Stimulated activated CD4-positive, alpha-beta T cell treated with anti-CD3 and anti-CD28 coated beads, Interleukin-1b, Interleukin-23, amount 100 ng/mL, for 48 hours (primary cell): ENCODE measurements at regions not wholly inside any gene's neighbourhood (a gene's known extent, or its start where the extent isn't known, plus 50 kb on each side); places are given as distances from the start of the nearest gene placed in this dataset.
"Not testable (repeated sequence)": the region's sequence is repeated elsewhere in the genome, so short reads cannot be mapped to it uniquely, and the experiment has no call there.

Source experiments
- DNase-seq: peaks from one replicate; pipeline ENCODE4 v3.0.0-alpha.2; 2020

DNA sequence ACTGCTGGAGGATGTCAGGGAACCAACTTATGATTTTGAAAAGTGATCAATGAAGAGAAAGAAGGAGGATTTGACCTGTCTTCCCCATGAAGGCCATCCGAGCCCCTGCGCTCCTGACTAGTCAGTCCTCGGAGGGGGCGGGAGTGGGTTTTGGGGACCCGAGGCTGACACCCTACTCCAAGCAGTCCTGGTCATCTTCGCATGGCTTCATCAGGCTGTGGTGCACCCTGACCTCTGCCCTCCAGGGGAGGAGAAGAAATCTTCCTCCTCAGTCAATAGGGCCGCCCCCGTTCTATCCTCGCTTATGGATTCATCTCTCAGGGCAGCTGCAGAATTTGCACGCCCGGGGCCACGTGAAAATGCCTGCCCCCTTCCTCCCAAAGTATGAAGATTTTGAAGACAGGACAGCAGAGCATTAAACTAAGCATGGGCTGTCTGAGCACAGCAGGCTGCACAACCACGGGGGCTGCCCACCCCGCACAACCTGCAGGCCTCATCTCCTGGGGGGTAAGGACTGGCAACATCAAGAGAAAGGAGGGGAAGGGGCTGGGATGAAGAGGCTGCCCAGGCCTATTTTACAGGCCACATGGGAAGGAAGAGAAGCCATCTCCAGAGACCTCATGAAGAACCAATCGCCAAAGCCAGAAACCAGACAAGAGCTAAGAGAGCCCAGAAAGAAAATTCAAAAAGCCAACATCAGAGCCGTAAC lies 138.1 kb upstream of the PHACTR3 start:
- DNase-seq = no peak

DNA sequence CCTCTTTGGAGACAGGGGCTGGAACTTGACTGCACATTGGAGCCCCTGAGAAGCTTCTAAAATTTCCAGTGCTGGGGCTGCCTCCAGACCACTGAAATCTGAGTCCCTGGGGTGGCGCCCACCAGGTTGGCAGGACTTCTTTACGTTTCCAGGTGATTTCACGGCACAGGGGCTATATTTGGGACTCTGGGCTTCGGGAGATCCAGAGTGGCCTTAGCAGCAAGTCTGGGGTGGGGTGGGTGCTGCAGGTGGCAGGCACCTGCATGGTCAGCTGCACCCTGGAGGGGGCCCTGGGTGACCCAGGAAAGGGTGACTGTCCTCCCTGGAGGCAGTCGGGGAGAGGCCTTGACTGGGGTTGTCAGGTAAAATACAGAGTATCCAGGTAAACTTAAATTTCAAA lies 135.5 kb upstream of the PHACTR3 start:
- no peak for DNase-seq

DNA sequence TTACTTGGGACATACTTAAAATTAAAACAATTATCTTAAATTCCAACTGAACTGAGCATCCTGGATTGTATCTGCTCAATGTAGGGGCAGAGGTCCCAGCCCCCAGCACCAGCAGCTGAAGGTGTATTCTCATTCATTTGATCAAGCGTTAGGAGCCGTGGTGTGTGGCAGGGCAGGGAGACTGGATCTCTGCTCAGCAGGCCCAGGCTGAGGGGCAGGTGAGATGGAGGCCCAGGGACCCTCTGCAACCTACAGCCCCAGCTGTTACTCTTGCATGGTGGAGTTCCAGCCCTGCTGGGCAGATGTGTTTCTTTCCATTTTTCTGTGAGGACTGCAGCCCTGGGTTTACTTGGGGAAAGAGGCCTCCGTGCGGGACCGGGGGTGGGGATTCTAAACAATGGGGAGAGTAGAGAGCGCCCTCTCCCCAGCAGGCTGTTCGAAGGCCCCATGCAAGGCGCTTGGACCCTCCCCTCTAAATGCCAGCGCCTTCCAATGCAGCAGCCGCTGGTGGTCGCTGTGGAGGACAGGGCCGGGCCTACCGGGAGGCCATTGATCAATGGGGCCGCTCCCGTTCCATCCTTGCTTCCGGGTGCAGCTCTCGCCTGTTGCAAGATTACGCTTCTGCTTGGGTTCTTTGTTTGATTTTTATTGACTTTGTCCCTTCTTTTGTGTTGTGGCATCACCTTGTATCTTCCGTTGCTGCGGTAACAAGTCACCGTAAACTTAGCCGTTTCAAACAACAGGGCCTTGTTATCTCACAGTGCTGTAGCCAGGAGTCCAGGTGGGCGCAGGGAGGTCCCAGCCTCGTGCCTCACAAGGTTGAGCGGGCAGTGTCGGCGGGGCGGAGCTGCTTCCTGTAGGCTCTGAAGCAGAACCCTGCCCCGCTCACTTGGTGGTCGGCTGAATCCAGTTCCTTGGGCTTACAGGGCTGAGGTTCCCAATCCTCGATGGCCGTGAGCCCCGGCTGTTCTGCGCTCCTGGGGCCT lies 134.8 kb upstream of the PHACTR3 start:
- no peak for DNase-seq

DNA sequence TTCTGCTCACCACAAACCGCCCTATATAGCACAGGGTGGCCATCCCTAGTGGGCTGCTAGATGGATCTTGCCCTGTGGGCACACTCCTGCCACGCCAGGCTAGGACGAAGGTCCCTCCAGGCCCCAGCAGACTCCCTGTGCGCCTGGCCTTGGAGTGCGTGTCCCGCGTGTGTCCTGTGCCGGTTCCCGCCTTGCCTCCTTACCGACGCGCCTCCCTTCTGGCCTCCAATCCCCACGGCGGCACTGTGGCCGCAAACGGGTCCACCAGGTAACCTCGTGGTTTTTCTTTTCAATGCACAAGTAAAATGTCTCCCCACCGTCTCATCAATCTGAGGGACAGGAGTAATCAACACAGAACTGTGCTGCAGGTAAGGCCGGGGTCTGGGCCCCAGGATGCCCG lies 133.8 kb upstream of the PHACTR3 start:
- DNase-seq = no peak

DNA sequence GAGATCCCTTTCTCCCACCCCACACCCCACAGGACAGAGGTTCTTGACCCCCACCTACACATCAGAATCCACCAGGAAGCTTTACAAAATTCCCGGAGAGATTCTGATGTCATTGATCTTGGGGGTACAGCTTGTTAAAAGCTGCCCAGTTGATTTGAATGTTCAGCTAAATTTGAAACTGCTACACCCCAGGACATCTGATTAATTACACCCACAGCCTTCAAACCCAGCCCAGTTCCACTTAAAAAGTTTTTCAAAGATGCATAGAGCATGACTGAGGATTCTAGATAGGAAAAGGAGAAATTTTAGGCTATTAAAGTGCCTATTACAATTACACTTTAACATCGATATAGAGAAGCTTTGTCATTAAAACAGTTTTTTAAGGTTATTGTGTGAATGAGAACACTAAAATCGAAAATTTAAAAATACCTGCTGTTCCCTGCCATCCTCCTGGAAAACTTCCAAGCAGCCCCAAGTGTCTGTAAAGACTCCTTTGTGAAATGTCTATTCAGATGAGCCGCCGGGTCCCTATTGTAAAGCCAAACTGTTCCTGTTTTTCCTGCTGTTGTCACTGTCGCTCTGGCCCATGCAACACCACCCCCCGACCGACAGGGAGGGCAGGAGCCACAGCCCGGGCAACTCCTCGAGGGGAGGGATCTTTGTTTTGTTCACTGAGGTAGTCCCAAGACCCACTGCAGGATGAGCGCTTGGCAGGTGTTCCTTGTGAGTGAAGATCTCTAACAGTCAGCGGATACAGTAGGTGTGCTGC lies 132.5 kb upstream of the PHACTR3 start:
- DNase-seq = no peak

DNA sequence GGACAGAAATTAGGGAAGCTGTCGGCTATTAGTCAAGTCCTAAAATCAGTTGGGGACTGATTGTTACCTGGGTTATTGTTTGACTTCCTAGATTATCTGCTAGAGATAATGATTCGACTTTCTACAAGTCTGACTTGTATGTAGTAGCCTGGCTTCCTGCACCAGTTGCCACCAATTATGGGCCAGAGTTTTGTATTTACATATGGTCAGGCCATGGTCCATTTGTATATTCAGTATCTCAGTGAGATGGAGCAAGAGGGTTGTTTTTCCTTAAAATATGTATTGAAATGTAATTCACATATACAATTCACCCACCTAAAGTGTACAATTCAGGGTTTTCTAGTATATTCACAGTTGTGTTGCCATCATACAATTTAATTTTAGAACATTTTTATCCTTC lies 130.6 kb upstream of the PHACTR3 start:
- no peak for DNase-seq

DNA sequence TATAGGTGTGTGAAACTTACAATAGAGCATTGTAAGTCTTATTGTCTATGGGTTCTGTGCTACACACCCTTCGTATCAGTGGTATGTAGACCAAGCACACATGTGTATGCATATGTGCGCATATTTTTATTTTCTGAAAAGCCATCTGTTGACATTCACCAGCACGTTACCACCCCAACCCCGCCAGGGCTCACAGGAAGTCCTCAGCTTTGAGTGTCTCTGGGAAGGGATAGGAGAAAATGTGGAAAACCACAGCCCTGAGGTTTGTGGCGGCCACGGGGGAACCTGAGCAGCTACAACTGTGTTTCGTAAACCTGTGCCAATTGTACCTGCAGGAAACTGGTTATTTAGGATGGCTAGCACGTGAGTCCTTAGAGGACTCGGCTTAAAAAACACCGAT lies 123.3 kb upstream of the PHACTR3 start:
- DNase-seq = no peak

DNA sequence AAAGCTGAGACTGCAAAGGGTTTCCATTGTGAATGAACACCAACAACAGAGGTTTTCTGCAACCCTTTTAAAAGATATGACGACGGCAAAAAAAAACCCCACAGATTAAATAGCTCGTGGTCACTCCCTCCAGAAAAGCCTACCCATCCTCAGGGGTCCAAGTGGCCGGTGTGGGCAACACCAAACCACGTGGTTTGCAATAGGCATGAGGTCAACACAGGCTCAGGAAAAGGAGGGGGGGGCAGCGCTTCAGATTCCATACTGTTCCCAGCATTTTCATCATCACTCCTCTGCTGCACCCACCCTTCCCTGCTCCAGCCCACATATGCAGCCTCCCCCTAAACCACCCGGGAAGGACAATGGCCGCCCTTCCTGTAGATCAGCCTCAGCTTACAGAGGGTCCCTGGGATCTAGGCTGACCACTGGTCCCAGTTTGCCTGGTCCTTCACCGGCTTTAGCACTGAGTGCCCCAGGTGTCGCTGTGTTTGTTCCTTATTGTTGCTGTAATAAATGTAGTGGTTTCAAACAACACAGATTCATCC lies 122.8 kb upstream of the PHACTR3 start:
- no peak for DNase-seq

DNA sequence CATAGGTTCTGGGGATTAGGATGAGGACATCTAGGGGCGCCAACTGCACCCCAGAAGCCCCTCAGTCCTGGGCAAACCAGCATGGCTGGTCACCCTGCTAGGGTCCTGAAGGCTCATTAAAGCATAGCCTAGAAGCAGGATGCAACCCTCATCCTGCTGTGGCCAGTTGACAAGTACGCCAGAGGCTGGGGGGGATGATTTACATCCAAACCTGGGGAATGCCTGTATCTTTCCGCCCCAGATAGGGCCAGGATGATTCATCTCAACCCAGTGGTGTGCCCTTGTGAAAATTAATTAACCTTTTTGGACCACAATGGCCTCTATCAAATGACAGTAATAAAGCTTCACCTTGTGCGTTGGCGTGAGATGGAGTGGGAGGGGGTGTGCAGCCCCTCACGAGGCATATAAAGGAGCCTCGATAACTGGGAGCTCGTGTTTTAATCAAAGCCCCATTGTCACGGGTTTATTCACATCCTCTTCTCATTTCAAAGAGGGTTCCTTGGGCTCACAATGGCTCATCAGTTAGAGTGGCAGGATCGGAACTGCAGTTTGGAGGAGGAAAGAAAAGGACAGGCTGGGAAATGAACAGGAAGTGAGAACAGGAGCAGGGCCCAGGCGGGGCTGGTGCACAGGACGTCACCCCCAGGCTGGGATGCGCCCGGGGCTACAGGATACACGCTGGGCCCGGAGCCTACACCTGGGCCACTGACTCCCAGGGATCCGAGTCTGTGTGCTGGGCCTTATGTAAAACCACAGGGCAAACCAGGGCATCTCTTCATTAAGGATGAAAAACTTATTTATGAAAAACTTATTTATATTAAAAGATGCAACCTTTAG lies 121.8 kb upstream of the PHACTR3 start:
- DNase-seq = no peak

DNA sequence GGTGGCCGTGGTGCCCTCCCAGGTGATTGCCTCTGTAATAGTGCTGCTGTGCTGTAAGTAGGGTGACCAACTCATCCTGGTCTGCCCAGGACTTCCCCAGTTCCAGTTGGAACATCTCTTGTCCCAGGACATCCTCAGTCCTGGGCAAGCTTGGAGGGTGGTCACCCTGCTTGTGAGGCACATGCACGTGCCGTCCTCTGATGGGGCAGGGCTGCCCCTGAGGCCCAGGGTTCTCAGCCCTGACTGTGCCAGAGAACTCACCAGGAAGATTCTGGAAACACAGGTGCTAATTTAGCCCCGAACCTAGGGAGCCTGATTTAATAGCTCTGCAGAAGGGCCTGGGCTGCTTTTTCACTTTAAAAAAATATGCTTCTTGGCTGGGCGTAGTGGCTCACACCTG lies 120.9 kb upstream of the PHACTR3 start:
- no peak for DNase-seq

DNA sequence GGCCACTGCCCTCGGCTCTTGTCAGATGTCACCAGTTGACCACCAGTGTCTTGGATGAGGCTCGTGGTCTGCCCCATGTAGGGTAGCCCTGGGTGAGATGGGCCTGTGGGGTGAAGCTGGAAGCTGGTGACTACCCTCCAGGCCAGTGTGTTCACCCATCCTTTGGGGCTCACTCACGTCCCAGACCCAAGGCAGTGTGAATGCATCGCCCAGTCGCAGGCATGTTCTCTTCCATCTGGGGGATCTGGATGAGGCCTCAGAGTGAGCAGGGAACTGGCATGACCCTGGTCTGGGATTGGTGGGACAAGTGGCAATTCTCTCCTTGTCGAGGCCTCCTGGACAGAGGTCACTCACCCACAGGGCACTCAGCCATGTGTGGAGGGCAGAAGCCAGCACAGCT lies 120.1 kb upstream of the PHACTR3 start:
- no peak for DNase-seq

DNA sequence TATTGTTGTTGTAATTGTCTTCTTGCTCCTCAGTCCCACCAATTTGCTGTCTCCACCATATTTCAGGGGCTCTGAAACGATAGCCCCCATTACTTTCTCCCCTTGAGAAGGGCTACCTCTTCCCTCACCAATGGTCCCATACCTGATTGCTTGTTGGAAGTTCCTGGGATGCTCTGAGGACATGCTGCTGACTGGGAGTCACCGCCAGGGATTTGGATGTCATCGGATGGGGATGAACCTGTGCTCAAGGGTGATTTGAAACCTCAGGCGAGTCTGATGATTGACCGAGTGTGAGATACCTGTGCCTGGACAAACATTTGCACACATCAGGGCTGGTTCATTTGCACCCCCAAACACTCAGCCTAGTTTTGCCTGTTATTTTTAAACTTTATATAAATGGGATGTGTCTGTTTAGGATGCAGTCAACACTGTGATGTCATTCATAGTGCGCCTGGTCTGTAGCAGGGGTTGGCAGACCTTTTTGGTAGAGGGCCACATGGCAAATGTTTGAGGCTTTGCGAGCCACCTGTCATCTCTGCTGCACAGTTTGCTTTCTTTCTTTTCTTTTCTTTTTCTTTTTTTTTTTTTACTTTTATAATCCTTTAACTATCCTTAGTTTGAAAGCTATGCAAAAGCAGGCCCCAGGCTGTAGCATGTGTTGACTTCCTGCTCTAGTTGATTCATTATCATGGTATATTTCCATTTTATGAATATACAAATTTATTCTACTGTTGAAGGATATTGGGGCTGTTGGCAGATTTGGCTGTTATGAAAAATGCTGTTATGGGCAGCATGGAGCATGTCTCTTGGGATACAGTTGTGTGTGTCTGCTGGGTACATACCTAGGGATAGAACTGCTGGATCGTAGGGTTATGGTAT lies 118.5 kb upstream of the PHACTR3 start:
- DNase-seq = no peak

DNA sequence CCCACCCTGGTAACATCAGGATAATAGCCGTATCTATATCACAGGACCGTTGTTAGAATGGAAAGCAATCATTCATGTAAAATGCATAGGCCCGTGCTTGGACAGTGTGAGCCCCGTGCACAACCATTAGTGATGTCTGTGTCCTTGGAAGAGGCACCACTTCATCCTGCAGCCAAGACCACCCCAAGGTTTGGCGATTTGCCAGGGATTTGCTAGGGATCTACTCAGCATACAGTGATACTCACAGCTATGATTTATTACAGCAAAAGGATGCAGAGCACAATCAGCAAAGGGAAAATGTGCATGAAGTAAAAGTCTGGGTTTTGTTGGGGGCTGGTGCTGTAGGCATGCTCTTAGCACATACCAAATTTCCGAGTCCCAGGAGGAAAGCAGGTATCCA lies 115.9 kb upstream of the PHACTR3 start:
- DNase-seq = not testable (repeated sequence)

DNA sequence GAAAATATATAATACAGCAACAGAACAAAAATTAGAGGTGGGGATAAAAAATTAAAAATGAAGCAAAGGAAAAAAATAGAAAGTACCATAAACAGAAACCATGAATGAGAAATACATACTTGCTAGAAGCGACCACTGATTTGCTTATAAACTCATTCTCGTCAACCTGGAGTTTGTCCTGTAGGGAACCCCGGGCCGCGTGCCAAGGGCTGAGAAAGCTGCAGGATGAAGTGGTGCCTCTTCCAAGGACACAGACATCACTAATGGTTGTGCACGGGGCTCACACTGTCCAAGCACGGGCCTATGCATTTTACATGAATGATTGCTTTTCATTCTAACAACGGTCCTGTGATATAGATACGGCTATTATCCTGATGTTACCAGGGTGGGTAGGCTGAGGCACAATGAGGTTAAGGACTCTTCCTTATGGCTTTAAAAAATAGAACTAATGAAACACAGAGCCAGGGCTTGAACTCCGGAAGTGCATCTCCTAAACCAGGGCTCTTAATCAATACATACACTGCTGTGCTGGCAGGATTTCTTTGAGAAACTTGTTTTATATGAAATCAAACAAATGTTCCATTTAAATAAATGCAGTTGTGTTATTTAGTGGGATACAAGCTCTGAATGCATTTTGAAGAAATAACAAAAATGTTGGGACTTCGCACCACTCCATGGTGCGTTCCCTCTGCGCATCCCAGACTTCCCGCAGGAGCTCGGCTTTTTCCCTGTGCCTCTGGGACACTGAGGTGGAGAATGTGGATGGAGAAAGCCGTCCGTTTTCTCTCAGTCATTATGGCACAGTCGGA lies 113.9 kb upstream of the PHACTR3 start:
- not testable (repeated sequence) for DNase-seq

DNA sequence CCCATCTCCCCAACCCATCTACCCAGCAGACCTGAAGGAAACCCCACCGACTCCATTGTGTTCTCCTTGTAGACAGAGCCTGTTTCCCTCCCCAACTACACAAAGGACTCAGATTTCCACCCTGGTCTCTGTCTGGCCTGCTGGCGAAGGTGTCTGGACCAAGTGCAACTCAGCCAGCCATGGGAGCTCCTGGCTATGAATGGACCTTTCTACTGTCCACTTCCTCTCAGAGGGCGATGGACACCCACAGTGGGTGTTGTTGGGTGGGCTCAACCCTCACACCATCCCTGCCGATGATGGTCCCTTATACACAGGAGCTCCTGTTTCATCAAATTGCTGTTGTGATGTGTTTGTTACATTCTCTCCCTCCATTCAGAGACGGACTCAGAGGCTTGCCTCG lies 112.5 kb upstream of the PHACTR3 start:
- no peak for DNase-seq

DNA sequence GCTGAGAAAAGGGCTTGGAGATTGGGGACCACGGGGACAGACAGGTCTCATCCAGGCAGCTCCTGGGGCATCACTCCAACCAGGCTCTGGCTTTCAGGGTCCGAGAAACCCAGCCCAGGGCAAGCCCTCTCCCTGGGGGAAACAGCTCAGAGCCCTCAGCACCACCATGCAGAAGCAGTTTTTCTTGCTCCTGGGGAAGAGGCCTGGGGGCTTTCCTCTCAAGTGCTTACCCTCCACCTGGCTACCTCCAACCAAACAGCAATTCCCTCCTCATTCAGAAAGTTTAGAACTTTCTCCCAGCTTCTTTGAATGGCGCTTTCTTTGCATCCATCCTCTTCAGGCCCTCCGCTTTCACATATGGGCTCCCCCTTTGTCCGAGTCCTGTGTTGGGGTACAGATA lies 110.4 kb upstream of the PHACTR3 start:
- no peak for DNase-seq

DNA sequence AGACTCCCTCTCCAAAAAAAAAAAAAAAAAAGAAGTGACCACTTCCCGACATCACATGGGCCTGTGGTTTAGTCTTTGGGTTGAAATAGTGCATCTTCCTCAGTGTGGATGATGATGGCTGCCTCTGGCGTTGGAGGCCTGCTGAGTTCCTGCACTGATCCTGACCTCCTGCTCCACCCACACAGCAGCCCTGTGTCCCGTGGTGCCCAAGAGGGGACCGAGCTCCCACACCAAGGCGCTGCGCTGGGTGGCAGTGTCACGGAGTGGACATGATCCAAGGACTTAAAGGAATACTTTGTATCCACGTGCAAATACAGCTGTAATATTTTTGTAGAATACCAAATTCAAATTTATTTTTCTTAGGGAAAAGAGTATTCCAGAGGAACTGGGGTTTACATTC lies 109.2 kb upstream of the PHACTR3 start:
- no peak for DNase-seq

DNA sequence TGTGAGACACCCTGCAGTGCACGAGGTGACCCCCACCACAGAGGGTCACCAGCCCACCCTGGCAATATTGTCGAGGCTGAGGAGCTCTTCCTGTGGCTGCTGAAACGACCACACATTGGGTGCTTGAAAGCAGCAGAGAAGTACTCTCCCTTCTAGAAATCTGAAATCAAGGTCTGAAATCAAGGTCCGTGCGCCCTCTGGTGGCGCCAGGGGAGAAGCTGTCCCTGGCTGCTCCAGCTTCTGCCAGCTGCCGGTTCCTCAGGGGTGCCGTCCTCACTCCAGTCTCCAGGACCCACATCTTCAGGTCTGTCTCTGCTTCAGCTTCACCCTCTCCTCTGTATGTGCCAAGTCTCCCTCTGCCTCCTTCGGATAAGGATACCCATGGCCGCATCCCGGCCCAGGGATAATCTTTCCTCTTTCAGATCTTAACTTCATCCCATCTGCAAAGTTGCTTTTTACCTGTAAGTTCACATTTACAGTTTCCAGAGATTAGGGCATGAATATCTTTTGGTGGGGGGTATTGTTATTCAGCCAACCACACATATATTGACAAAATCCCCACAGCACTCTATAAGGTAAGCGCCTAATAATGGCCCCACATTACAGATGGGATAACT lies 108.3 kb upstream of the PHACTR3 start:
- DNase-seq = peak; percentile 62

DNA sequence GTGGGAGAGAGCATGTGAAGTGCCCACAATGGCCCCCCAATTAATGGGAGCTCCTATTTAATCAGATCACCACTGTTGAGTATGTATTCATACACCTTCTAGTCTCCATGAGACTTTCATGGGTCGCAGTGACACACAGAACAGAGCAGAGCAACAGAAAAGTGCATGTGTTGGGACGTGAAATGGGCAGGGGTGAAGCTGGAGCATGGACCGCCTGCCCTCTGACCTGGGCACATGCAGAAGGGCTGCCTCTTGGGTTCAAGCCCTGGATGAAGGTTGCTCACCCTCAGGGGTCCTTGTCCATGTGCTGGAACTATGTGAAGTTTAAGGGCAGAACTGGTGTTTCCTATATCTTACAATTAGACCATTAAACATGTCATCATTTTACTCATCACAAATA lies 106.0 kb upstream of the PHACTR3 start:
- no peak for DNase-seq

DNA sequence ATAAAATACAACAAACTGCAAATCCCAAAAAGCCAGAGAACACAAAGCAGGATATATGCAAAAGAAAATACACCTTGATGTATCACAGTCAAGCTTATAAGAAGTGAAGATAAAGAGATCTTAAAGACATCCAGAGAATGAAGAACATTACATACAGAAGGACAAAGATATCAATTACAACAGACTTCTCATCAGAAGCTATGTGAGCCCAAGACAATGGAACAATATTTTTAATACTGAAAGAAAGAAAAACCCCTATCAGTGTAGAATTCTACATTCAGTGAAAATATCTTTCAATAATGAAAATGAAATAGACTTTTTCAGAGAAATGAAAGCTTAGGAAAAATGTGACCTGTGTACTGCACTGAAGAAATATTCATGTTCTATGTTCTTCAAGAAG lies 104.5 kb upstream of the PHACTR3 start:
- DNase-seq = no peak
